Choroid plexus epithelial cell (primary cell): ENCODE measurements at regions not wholly inside any gene's neighbourhood (a gene's known extent, or its start where the extent isn't known, plus 50 kb on each side); places are given as distances from the start of the nearest gene placed in this dataset.

ENCODE experiments used
- DNase-seq: peaks from one replicate; pipeline ENCODE4 v3.0.0-alpha.2; 2010; ENCODE audit warnings: low read depth
- H3K4me3 ChIP-seq: 2 replicates; pipeline ENCODE4 v1.5.1; 2011; ENCODE audit warnings: low read depth, mild to moderate bottlenecking, control low read depth, low read length, moderate library complexity
- TF ChIP-seq, protein P1 (sequence below): conservative IDR thresholded peaks from 2 replicates; pipeline ENCODE4 v1.5.1; 2011; ENCODE audit warnings: low read depth, mild to moderate bottlenecking, control low read depth, inconsistent platforms, low read length, moderate library complexity

DNA sequence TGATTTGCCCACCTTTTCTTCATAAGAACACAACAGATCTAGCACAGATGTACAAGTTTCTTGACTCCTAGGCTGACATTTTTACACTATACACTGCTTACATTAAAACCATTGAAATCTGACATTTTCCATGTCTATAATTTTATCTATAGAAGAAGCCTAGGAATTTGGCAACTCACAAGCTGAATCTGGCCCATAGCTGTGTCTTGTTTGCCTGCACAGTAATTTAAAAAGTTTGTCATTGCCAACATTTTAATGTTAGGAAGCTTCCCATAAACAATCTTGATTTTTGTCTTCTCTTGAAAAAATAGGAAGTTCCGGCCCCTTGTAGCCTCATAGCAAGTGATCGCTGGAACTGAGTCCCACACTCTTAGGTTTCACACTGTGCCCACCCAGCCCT, 394.6 kb upstream of the AZI2 start:
- no peak overlapping the region for H3K4me3 ChIP-seq
- no peak for DNase-seq
- TF ChIP-seq, protein P1, sequence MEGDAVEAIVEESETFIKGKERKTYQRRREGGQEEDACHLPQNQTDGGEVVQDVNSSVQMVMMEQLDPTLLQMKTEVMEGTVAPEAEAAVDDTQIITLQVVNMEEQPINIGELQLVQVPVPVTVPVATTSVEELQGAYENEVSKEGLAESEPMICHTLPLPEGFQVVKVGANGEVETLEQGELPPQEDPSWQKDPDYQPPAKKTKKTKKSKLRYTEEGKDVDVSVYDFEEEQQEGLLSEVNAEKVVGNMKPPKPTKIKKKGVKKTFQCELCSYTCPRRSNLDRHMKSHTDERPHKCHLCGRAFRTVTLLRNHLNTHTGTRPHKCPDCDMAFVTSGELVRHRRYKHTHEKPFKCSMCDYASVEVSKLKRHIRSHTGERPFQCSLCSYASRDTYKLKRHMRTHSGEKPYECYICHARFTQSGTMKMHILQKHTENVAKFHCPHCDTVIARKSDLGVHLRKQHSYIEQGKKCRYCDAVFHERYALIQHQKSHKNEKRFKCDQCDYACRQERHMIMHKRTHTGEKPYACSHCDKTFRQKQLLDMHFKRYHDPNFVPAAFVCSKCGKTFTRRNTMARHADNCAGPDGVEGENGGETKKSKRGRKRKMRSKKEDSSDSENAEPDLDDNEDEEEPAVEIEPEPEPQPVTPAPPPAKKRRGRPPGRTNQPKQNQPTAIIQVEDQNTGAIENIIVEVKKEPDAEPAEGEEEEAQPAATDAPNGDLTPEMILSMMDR = no peak

DNA sequence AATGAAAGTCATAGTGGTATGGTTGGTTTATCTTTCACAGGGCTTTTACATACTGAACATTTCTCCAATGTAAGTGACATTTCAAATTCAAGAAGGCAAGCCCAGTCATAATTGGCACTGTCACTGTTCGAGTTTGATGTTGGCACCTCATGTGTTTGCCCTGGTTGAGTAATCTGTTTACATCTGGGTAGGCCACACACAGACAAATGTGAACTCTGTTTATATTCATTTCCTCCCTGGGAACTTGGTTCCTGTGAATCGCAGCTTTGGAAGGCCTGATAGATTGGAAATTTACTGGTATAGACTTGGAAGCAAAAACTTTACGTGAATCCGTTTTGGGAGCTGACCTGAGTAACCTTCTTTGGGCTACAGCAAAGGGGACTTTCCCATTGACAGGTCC, 395.2 kb upstream of the AZI2 start:
- TF ChIP-seq, protein P1 = no peak
- no peak overlapping the region for H3K4me3 ChIP-seq
- no peak for DNase-seq

DNA sequence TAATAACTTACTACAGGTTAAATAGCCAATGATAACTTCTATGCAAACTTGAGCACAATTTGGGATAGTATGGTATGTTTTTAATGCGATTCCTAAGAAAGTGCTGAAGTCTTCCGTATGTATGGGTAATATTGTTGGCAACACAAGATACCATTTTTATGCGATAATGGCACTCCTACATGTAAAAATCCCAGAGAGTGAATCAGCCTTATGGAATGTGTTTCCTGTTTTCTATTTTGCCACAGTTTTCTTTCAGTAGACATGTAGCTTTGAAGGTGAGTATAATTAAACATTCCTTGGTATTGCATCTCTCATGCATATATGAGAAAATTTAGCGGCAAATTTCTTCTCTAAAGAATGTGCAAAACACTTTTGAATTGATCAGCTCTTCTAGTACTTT, 396.8 kb upstream of the AZI2 start:
- H3K4me3 ChIP-seq = no peak overlapping the region
- peak; percentile 14 for DNase-seq
- TF ChIP-seq, protein P1 = no peak

DNA sequence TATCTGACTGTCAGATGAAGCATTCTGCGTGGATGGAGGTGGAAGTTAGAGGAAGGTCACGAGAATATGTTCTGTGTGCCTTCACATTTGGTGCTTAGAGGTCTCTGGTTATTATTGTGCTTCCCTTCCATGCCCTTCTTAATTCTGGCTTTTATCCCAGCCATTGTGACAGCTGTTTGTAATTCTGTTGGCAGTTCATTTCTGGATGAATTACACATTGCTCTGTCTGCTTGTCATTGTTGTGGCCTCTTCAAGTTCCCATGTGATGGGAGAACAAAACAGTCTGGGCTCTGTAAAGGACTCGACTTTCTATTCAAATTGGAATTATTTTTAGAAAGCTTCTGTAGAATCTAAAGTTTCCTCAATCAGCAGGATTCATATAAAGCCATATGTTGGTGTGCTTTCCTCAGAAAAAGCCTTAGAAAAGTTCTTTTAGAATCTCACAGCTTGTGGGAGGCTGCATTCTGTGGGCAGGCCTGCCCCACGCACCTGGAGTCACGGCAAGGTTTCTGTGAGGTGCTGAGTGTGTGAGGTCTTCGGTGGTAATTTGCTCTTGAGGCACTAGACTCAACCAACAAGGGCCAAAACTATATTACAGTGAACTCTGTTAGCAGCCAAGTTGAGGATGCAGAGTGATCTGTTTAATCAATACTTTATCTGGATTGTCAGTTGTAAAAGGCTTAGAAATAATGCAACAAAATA, 397.4 kb upstream of the AZI2 start:
- DNase-seq = no peak
- no peak overlapping the region for H3K4me3 ChIP-seq
- TF ChIP-seq, protein P1 = no peak

DNA sequence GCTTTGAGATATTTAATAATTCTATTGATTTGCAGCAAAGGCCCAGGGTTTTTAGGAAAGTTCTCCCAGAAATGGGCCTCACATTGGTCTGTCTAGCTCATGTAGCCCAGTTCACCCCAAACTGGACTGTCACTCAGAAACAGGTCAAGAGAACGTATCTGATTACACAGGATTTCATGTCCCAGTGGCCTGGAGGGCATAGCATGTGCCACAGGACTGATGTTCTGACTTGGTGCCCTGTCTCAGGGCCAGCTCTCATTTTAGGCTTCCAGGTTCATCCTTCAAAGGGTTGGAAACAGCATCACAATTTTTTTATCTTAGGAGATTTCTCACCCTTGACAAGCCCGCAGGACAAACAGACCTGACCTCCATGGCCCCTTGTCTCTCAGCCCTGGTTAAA, 398.4 kb upstream of the AZI2 start:
- TF ChIP-seq, protein P1 = no peak
- no peak overlapping the region for H3K4me3 ChIP-seq
- DNase-seq = no peak

DNA sequence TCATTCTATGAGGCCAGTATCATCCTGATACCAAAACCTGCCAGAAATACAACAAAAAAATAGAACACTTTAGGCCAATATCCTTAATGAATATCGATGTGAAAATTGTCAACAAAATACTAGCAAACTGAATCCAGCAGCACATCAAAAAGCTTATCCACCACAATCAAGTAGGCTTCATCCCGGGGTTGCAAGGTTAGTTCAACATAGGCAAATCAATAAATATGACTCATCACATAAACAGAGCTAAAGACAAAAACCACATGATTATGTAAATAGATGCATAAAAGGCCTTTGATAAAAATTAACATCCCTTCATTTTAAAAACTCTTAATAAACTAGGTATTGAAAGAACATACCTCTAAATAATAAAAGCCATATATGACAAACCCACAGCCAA, 403.2 kb upstream of the AZI2 start:
- H3K4me3 ChIP-seq = no peak overlapping the region
- no peak for DNase-seq
- TF ChIP-seq, protein P1 = no peak

DNA sequence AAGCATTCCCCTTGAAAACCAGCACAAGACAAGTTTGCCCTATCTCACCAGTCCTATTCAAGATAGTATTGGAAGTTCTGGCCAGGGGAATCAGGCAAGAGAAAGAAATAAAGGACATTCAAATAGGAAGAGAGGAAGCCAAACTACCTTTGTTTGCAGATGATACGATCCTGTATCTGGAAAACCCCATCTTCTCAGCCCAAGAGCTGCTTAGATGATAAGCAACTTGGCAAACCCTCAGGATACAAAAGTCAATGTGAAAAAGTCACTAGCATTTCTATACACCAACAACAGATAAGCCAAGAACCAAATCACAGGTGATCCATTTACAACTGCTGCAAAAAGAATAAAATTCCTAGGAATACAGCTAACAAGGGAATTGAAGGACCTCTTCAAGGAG, 403.7 kb upstream of the AZI2 start:
- no peak overlapping the region for H3K4me3 ChIP-seq
- TF ChIP-seq, protein P1 = no peak
- DNase-seq = no peak
